ENCODE measurements at regions not wholly inside any gene's neighbourhood (a gene's known extent, or its start where the extent isn't known, plus 50 kb on each side); places are given as distances from the start of the nearest gene placed in this dataset.

DNA sequence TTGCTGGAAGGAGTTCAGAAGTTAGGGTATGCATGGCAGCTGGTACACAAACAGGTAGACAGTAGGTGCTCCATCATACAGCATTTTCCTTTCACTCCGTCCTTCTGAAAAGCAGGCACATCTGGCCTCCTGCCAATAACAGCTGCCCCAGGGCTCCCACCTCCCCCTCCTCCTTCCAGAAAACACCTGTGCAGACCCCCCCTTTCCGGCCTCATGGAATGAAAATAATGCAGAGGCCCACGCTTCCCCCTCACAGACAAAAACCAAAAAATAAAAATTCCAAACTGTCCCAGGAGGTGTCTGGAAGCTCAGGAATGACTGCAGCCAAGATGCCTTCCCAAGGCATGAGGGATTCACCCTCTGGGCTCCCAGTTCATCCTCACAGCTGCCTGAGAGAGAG, 185.5 kb downstream of the MN1 start:
- peaks cover 17% of the 10 kb centered on the region for H3K27me3 ChIP-seq (ENCODE audit: insufficient read depth, low read length)
- Mint-ChIP-seq H3K27ac (ENCODE audit: unreplicated experiment) (no peak overlapping the region), H3K9me3 (ENCODE audit: unreplicated experiment) (peaks cover 4% of the 10 kb centered on the region), H3K27me3 (ENCODE audit: low read depth, unreplicated experiment) (peaks cover 34% of the 10 kb centered on the region), H3K4me3 (ENCODE audit: unreplicated experiment) (no peak overlapping the region), H3K36me3 (ENCODE audit: low read depth, unreplicated experiment) (no peaks in the 10 kb centered on the region), H3K4me1 (ENCODE audit: low read depth, unreplicated experiment) (peaks cover 8% of the 10 kb centered on the region)
- no peak overlapping the region for H3K9ac ChIP-seq (ENCODE audit: low read length)
- H4K20me1 ChIP-seq (ENCODE audit: insufficient read depth, low read length) = no peaks in the 10 kb centered on the region
- no peaks in the 10 kb centered on the region for H3K36me3 ChIP-seq (ENCODE audit: insufficient read depth, low read length)
- DNase-seq (ENCODE audit: low read depth) = no peak
- H3K9me3 ChIP-seq (ENCODE audit: insufficient read depth, low read depth, low read length) = no peaks in the 10 kb centered on the region
- H2AFZ ChIP-seq (ENCODE audit: low read depth, low read length) = no peak overlapping the region
- no peak overlapping the region for H3K4me3 ChIP-seq (ENCODE audit: insufficient read depth, low read depth, low read length)
- FAIRE-seq = no peak
- no peaks in the 10 kb centered on the region for H3K4me1 ChIP-seq (ENCODE audit: insufficient read depth, low read length)
- H3K79me2 ChIP-seq (ENCODE audit: insufficient read depth, low read length) = no peaks in the 10 kb centered on the region
- TF ChIP-seq EZH2 (IDR thresholded peaks at IDR 0.05; ENCODE audit: insufficient read depth, low read length) = no peak
- TF ChIP-seq CTCF (IDR thresholded peaks at IDR 0.05; ENCODE audit: insufficient read depth, low read depth, low read length) = no peak
- no peak overlapping the region for H3K27ac ChIP-seq (ENCODE audit: low read depth, low read length)
- H3K4me2 ChIP-seq (ENCODE audit: low read length) = no peak overlapping the region

DNA sequence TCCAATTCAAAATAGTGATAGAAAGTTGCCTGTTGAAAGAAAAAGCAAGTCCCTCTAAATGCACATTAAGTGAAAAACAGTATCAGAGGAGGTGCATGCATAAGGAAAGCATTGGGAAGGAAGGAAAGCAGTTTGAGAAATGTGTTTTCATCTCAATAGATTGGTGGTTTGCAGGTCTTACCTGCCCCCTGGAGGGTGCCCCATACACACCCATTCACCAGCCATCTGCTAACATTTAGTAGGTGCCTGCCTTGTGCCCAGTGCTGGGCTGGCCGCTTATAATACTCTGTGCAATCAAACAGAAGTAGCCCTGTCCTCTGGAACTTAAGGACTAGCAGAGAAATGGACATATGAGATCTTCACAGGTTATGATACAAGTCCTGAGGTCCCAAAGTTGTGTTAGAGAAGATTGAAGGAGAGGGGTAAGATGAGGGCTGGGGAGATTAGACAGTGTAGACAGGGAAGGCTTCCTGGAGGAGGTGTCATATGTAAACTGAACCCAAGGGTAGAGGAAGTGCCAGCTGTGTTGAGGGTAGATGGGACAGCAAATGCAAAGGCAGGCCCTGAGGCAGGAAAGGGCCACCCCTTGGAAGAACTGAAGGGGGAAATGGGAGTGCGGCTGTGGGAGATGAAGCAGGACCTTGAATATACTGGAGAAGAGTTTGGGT, 184.2 kb downstream of the MN1 start:
- H3K27ac Mint-ChIP-seq (ENCODE audit: unreplicated experiment) = no peak overlapping the region
- no peaks in the 10 kb centered on the region for H3K79me2 ChIP-seq (ENCODE audit: insufficient read depth, low read length)
- H3K9me3 ChIP-seq (ENCODE audit: insufficient read depth, low read depth, low read length) = no peaks in the 10 kb centered on the region
- H3K27me3 ChIP-seq (ENCODE audit: insufficient read depth, low read length) = peaks cover 17% of the 10 kb centered on the region
- no peak overlapping the region for H3K9ac ChIP-seq (ENCODE audit: low read length)
- peaks cover 4% of the 10 kb centered on the region for H3K9me3 Mint-ChIP-seq (ENCODE audit: unreplicated experiment)
- no peak overlapping the region for H3K4me3 Mint-ChIP-seq (ENCODE audit: unreplicated experiment)
- H3K27ac ChIP-seq (ENCODE audit: low read depth, low read length) = no peak overlapping the region
- no peaks in the 10 kb centered on the region for H3K36me3 Mint-ChIP-seq (ENCODE audit: low read depth, unreplicated experiment)
- H3K4me3 ChIP-seq (ENCODE audit: insufficient read depth, low read depth, low read length) = no peak overlapping the region
- no peak overlapping the region for H3K4me2 ChIP-seq (ENCODE audit: low read length)
- H3K4me1 Mint-ChIP-seq (ENCODE audit: low read depth, unreplicated experiment) = peaks cover 10% of the 10 kb centered on the region
- H3K36me3 ChIP-seq (ENCODE audit: insufficient read depth, low read length) = no peaks in the 10 kb centered on the region
- H2AFZ ChIP-seq (ENCODE audit: low read depth, low read length) = no peak overlapping the region
- DNase-seq (ENCODE audit: low read depth) (no peak), FAIRE-seq (no peak)
- H4K20me1 ChIP-seq (ENCODE audit: insufficient read depth, low read length) = no peaks in the 10 kb centered on the region
- peaks cover 28% of the 10 kb centered on the region for H3K27me3 Mint-ChIP-seq (ENCODE audit: low read depth, unreplicated experiment)
- no peaks in the 10 kb centered on the region for H3K4me1 ChIP-seq (ENCODE audit: insufficient read depth, low read length)
- TF ChIP-seq CTCF (IDR thresholded peaks at IDR 0.05; ENCODE audit: insufficient read depth, low read depth, low read length) (no peak), EZH2 (IDR thresholded peaks at IDR 0.05; ENCODE audit: insufficient read depth, low read length) (no peak)

- H3K4me3 Mint-ChIP-seq (ENCODE audit: unreplicated experiment) = no peak overlapping the region
- no peaks in the 10 kb centered on the region for H3K9me3 ChIP-seq (ENCODE audit: insufficient read depth, low read depth, low read length)
- TF ChIP-seq CTCF (IDR thresholded peaks at IDR 0.05; ENCODE audit: insufficient read depth, low read depth, low read length) (no peak), EZH2 (IDR thresholded peaks at IDR 0.05; ENCODE audit: insufficient read depth, low read length) (no peak)
- no peak overlapping the region for H3K27ac ChIP-seq (ENCODE audit: low read depth, low read length)
- H3K4me1 Mint-ChIP-seq (ENCODE audit: low read depth, unreplicated experiment) = peaks cover 11% of the 10 kb centered on the region
- H3K9ac ChIP-seq (ENCODE audit: low read length) = no peak overlapping the region
- no peak overlapping the region for H3K27ac Mint-ChIP-seq (ENCODE audit: unreplicated experiment)
- no peaks in the 10 kb centered on the region for H3K4me1 ChIP-seq (ENCODE audit: insufficient read depth, low read length)
- no peak overlapping the region for H3K4me2 ChIP-seq (ENCODE audit: low read length)
- no peaks in the 10 kb centered on the region for H3K36me3 Mint-ChIP-seq (ENCODE audit: low read depth, unreplicated experiment)
- no peaks in the 10 kb centered on the region for H4K20me1 ChIP-seq (ENCODE audit: insufficient read depth, low read length)
- H3K9me3 Mint-ChIP-seq (ENCODE audit: unreplicated experiment) = peaks cover 4% of the 10 kb centered on the region
- no peak overlapping the region for H2AFZ ChIP-seq (ENCODE audit: low read depth, low read length)
- H3K27me3 ChIP-seq (ENCODE audit: insufficient read depth, low read length) = peaks cover 5% of the 10 kb centered on the region
- no peak overlapping the region for H3K4me3 ChIP-seq (ENCODE audit: insufficient read depth, low read depth, low read length)
- no peak for FAIRE-seq
- H3K79me2 ChIP-seq (ENCODE audit: insufficient read depth, low read length) = no peaks in the 10 kb centered on the region
- DNase-seq (ENCODE audit: low read depth) = no peak
- H3K36me3 ChIP-seq (ENCODE audit: insufficient read depth, low read length) = no peaks in the 10 kb centered on the region
- peaks cover 8% of the 10 kb centered on the region for H3K27me3 Mint-ChIP-seq (ENCODE audit: low read depth, unreplicated experiment)
Measured at GRCh38 chr22:27620367-27621154, 181.0 kb downstream of the MN1 start.

All from astrocyte (in vitro differentiated cells and primary cell).